ENCODE measurements at regions not wholly inside any gene's neighbourhood (a gene's known extent, or its start where the extent isn't known, plus 50 kb on each side); places are given as distances from the start of the nearest gene placed in this dataset.

DNA sequence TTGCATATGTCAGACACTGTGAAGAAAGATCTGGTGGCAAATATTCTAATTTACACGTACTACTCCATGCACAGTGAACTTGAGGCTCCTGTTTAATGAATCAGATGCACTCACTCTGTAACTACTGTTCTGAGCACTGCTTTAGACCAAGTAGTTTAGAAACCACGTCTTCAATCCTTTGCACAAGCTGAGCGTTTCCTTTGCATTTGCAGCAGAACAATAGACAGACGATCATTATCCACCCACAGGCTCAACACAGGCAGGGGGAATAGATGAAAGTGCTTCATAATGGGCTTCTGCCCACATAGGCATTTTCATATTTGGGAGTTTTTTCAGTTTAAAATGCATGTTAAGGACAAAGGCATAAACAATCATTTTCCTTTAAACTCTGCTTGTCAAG is 423.3 kb upstream of the ADAMTS16 start:
- H3K79me2 ChIP-seq (ENCODE audit: insufficient read depth, low read length), result no peaks in the 10 kb centered on the region
- TF ChIP-seq, protein P1, sequence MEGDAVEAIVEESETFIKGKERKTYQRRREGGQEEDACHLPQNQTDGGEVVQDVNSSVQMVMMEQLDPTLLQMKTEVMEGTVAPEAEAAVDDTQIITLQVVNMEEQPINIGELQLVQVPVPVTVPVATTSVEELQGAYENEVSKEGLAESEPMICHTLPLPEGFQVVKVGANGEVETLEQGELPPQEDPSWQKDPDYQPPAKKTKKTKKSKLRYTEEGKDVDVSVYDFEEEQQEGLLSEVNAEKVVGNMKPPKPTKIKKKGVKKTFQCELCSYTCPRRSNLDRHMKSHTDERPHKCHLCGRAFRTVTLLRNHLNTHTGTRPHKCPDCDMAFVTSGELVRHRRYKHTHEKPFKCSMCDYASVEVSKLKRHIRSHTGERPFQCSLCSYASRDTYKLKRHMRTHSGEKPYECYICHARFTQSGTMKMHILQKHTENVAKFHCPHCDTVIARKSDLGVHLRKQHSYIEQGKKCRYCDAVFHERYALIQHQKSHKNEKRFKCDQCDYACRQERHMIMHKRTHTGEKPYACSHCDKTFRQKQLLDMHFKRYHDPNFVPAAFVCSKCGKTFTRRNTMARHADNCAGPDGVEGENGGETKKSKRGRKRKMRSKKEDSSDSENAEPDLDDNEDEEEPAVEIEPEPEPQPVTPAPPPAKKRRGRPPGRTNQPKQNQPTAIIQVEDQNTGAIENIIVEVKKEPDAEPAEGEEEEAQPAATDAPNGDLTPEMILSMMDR (conservative IDR thresholded peaks at IDR 0.05), result no peak
- H3K27ac Mint-ChIP-seq, result no peak overlapping the region

More for the DNA sequence above, 423.3 kb upstream of the ADAMTS16 start:
- no peak overlapping the region for H3K56ac ChIP-seq (ENCODE audit: insufficient read length, low read depth, low read length)
- H3K4me3 Mint-ChIP-seq, result no peak overlapping the region
- H4K91ac ChIP-seq (ENCODE audit: insufficient read length, low read depth, low read length), result no peak overlapping the region
- H3K18ac ChIP-seq (ENCODE audit: insufficient read length, low read depth, low read length), result no peak overlapping the region
- no peaks in the 10 kb centered on the region for H4K20me1 ChIP-seq (ENCODE audit: control insufficient read depth, insufficient read depth, insufficient read length)
- H3K27me3 ChIP-seq (ENCODE audit: insufficient read depth, low read length), result no peaks in the 10 kb centered on the region
- no peak overlapping the region for H3T11ph ChIP-seq (ENCODE audit: low read length)
- H3K36me3 Mint-ChIP-seq (ENCODE audit: insufficient read depth in 1 of 3, low read depth in 3 of 3), result no peaks in the 10 kb centered on the region; a peak in 1 of 7 replicates
- no peak overlapping the region for H2BK120ac ChIP-seq (ENCODE audit: low read depth, low read length, poor library complexity, severe bottlenecking)
- WGBS (ENCODE audit: extremely low coverage, insufficient read length, low lambda C conversion rate), result no CpG with 5 or more reads among the region's 4 CpGs
- peaks cover 4% of the 10 kb centered on the region for H3K27me3 Mint-ChIP-seq (ENCODE audit: low read depth)
- no peak overlapping the region for H2AK5ac ChIP-seq (ENCODE audit: insufficient read length, low read length)
- no peak overlapping the region for H2BK12ac ChIP-seq (ENCODE audit: insufficient read length, low read depth, low read length)
- DNase-seq, result no peak
- H3K23ac ChIP-seq (ENCODE audit: insufficient read length, low read depth, low read length), result no peak overlapping the region
- no peaks in the 10 kb centered on the region for H3K4me1 Mint-ChIP-seq
- H3K27ac ChIP-seq (ENCODE audit: insufficient read length, low read depth, low read length), result no peak overlapping the region
- H3K4me2 ChIP-seq (ENCODE audit: insufficient read depth, insufficient read length, low read length), result no peak overlapping the region
- no peak overlapping the region for H2BK20ac ChIP-seq (ENCODE audit: low read depth, low read length, poor library complexity, severe bottlenecking)
- H3K4ac ChIP-seq (ENCODE audit: low read depth, low read length), result no peak overlapping the region
- no peak overlapping the region for H2AFZ ChIP-seq (ENCODE audit: low read length)
- no peak overlapping the region for H4K8ac ChIP-seq (replicated peaks; ENCODE audit: insufficient read length, low read depth, low read length)
- H3K23me2 ChIP-seq (ENCODE audit: insufficient read length, low read depth, low read length, poor library complexity, severe bottlenecking), result no peaks in the 10 kb centered on the region
- no peak overlapping the region for H2BK5ac ChIP-seq (ENCODE audit: insufficient read length, low read length)
- no peak overlapping the region for H3K14ac ChIP-seq (ENCODE audit: insufficient read depth, low read length)
- no peak overlapping the region for H3K9ac ChIP-seq (ENCODE audit: extremely low read depth, insufficient read length, low read length)
- no peaks in the 10 kb centered on the region for H3K79me1 ChIP-seq (ENCODE audit: insufficient read depth, low read depth, low read length, poor library complexity, severe bottlenecking)
- H3K9me3 ChIP-seq (ENCODE audit: control insufficient read depth, low read depth, low read length), result no peaks in the 10 kb centered on the region
- no peak overlapping the region for H2BK15ac ChIP-seq (ENCODE audit: low read depth, low read length)
- peaks cover 6 to 7% of the 10 kb centered on the region in 2 experiments; a peak in 4 of 5 replicates for H3K9me3 Mint-ChIP-seq
- H4K5ac ChIP-seq (ENCODE audit: insufficient read length, low read depth, low read length), result no peak overlapping the region
- H3K4me1 ChIP-seq (ENCODE audit: insufficient read depth, low read length), result no peaks in the 10 kb centered on the region

All from H9 (cell line).